ENCODE measurements at regions not wholly inside any gene's neighbourhood (a gene's known extent, or its start where the extent isn't known, plus 50 kb on each side); places are given as distances from the start of the nearest gene placed in this dataset.

- no peak for TF ChIP-seq POLR2AphosphoS5 (IDR thresholded peaks at IDR 0.05; ENCODE audit: low read depth, low read length)
- TF ChIP-seq SPI1 (IDR thresholded peaks at IDR 0.05; ENCODE audit: low read depth, low read length), result no peak
- TF ChIP-seq POLR2A (IDR thresholded peaks at IDR 0.05; ENCODE audit: low read depth, low read length), result no peak
- TF ChIP-seq PAX5 (IDR thresholded peaks at IDR 0.05; ENCODE audit: insufficient read depth, low read length, severe bottlenecking), result no peak
- TF ChIP-seq TAF1 (IDR thresholded peaks at IDR 0.05; ENCODE audit: low read depth, low read length), result no peak
- TF ChIP-seq POU2F2 (IDR thresholded peaks at IDR 0.05; ENCODE audit: low read depth, low read length), result no peak
Observed at GRCh38 chr1:78728359-78728758, 78.7 kb downstream of the IFI44 start.
